ENCODE measurements at regions not wholly inside any gene's neighbourhood (a gene's known extent, or its start where the extent isn't known, plus 50 kb on each side); places are given as distances from the start of the nearest gene placed in this dataset.

GRCh38 chr6:30002871-30003270, 58.2 kb upstream of the POLR1H start:
- TF ChIP-seq CTCF (IDR thresholded peaks at IDR 0.05) (no peak), POLR2A (IDR thresholded peaks at IDR 0.05) (no peak)

All from uterus (tissue), 2 donors.